Trophoblast cell (in vitro differentiated cells and primary cell): ENCODE measurements at regions not wholly inside any gene's neighbourhood (a gene's known extent, or its start where the extent isn't known, plus 50 kb on each side); places are given as distances from the start of the nearest gene placed in this dataset.
"Not testable (repeated sequence)": the region's sequence is repeated elsewhere in the genome, so short reads cannot be mapped to it uniquely, and the experiment has no call there.

Experiments
- DNase-seq, 2 donors: peaks; one replicate each; pipeline ENCODE4 v3.0.0-alpha.2; 2016
- H2AFZ ChIP-seq: 2 replicates; pipeline ENCODE4 v1.6.1; 2013; ENCODE audit warnings: low read length, moderate library complexity, mild to moderate bottlenecking; ENCODE audit not compliant: insufficient read depth, poor library complexity
- H2AK5ac ChIP-seq: 2 replicates; pipeline ENCODE4 v1.6.1; 2013; ENCODE audit warnings: mild to moderate bottlenecking, low read length
- H2BK120ac ChIP-seq: 2 replicates; pipeline ENCODE4 v1.6.1; 2013; ENCODE audit warnings: low read length, mild to moderate bottlenecking, moderate library complexity; ENCODE audit not compliant: insufficient read depth, poor library complexity
- H2BK12ac ChIP-seq: 2 replicates; pipeline ENCODE4 v1.6.1; 2013; ENCODE audit warnings: mild to moderate bottlenecking, low read length, moderate library complexity
- H2BK5ac ChIP-seq: 2 replicates; pipeline ENCODE4 v1.6.1; 2013; ENCODE audit warnings: low read length, low read depth, moderate library complexity, mild to moderate bottlenecking; ENCODE audit not compliant: poor library complexity
- H3K14ac ChIP-seq: 2 replicates; pipeline ENCODE4 v1.6.1; 2013; ENCODE audit warnings: mild to moderate bottlenecking, low read length
- H3K18ac ChIP-seq: 2 replicates; pipeline ENCODE4 v1.6.1; 2013; ENCODE audit warnings: mild to moderate bottlenecking, low read length
- H3K23ac ChIP-seq: 2 replicates; pipeline ENCODE4 v1.6.1; 2013; ENCODE audit warnings: low read length
- H3K27ac ChIP-seq: 2 replicates; pipeline ENCODE4 v1.5.1; 2013; ENCODE audit warnings: low read depth, mild to moderate bottlenecking, inconsistent platforms, low read length, moderate library complexity
- H3K27me3 ChIP-seq: 2 replicates; pipeline ENCODE4 v1.6.1; 2013; ENCODE audit warnings: inconsistent platforms, mild to moderate bottlenecking, low read length, moderate library complexity; ENCODE audit not compliant: insufficient read depth
- H3K36me3 ChIP-seq, 2 experiments: 1 replicate in 1 of 2; 2 replicates in 1 of 2; pipeline ENCODE4 v1.6.1; 2013; ENCODE audit warnings: low read length in 2 of 2, mild to moderate bottlenecking in 2 of 2, moderate library complexity in 1 of 2; ENCODE audit not compliant: insufficient read depth in 2 of 2, control insufficient read depth in 1 of 2
- H3K4ac ChIP-seq: 2 replicates; pipeline ENCODE4 v1.6.1; 2013; ENCODE audit warnings: low read depth, mild to moderate bottlenecking, low read length, moderate library complexity
- H3K4me1 ChIP-seq, 2 experiments: 1 replicate in 1 of 2; 2 replicates in 1 of 2; pipeline ENCODE4 v1.6.1; 2013; ENCODE audit warnings: low read length in 2 of 2, mild to moderate bottlenecking in 2 of 2, moderate library complexity in 1 of 2; ENCODE audit not compliant: insufficient read depth in 2 of 2, control insufficient read depth in 1 of 2
- H3K4me2 ChIP-seq: 2 replicates; pipeline ENCODE4 v1.6.1; 2013; ENCODE audit warnings: inconsistent platforms, mild to moderate bottlenecking, low read length, moderate library complexity
- H3K4me3 ChIP-seq: 2 replicates; pipeline ENCODE4 v1.5.1; 2013; ENCODE audit warnings: mild to moderate bottlenecking, low read depth, low read length, inconsistent platforms
- H3K79me1 ChIP-seq: one replicate; pipeline ENCODE4 v1.6.1; 2013; ENCODE audit warnings: low read length
- H3K79me2 ChIP-seq: 2 replicates; pipeline ENCODE4 v1.6.1; 2013; ENCODE audit warnings: low read length, mild to moderate bottlenecking; ENCODE audit not compliant: control insufficient read depth, insufficient read depth, poor library complexity
- H3K9ac ChIP-seq: 2 replicates; pipeline ENCODE4 v1.6.1; 2013; ENCODE audit warnings: mild to moderate bottlenecking, low read length
- H3K9me3 ChIP-seq: 2 replicates; pipeline ENCODE4 v1.6.1; 2013; ENCODE audit warnings: low read depth, mild to moderate bottlenecking, control low read depth, inconsistent platforms, low read length; ENCODE audit not compliant: insufficient read depth
- H4K12ac ChIP-seq: 2 replicates; pipeline ENCODE4 v1.6.1; 2013; ENCODE audit warnings: low read depth, mild to moderate bottlenecking, low read length, moderate library complexity
- H4K8ac ChIP-seq: 2 replicates; pipeline ENCODE4 v1.6.1; 2013; ENCODE audit warnings: low read depth, mild to moderate bottlenecking, low read length, moderate library complexity
- H4K91ac ChIP-seq: one replicate; pipeline ENCODE4 v1.6.1; 2013; ENCODE audit warnings: low read depth, mild to moderate bottlenecking, low read length, moderate library complexity
- WGBS: extraction: QIAGEN DNeasy Blood & Tissue Kit; methylation state at CpG from one replicate; pipeline ENCODE4 v1.1.7; 2013; ENCODE audit warnings: missing lambda C conversion rate; ENCODE audit not compliant: insufficient read length, insufficient coverage; ENCODE audit errors: extremely low coverage; 5-methylcytosine and 5-hydroxymethylcytosine counted together

DNA sequence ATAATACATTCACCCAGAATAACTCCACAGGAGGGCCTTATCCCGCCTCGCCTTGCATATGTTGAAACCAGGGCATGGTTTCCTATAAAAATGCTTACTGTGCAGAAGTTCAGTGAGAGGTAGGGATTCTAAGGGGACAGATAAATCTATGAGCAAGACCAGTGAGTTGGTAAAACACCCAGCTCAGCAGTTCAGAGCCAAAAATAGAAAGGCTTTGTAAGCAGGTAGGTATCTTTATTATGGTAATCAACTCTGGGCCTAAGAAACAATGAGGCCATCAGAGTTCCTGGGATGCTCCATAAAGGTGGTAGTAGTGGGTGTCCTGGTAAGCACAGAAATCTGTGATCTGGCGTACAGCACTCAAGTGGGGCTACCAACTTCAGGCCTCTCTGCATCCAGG lies 549.4 kb upstream of the CDH5 start:
- H3K9ac ChIP-seq = peak overlapping the region; percentile 58
- no peak overlapping the region for H4K8ac ChIP-seq
- no peak overlapping the region for H4K12ac ChIP-seq
- no peak overlapping the region for H3K4me3 ChIP-seq
- no peak overlapping the region for H2BK12ac ChIP-seq
- no peak overlapping the region for H3K27ac ChIP-seq
- no CpG with 5 or more reads among the region's 3 CpGs for WGBS
- no peak overlapping the region for H3K23ac ChIP-seq
- no peak overlapping the region for H2BK5ac ChIP-seq
- no peaks in the 10 kb centered on the region for H3K79me1 ChIP-seq
- H2BK120ac ChIP-seq = no peak overlapping the region
- H3K36me3 ChIP-seq = no peaks in the 10 kb centered on the region
- H3K79me2 ChIP-seq = no peaks in the 10 kb centered on the region
- no peak overlapping the region for H4K91ac ChIP-seq
- no peak overlapping the region for H2AFZ ChIP-seq
- H2AK5ac ChIP-seq = no peak overlapping the region
- no peak overlapping the region for H3K14ac ChIP-seq
- H3K4ac ChIP-seq = no peak overlapping the region
- DNase-seq = no peak
- H3K18ac ChIP-seq = no peak overlapping the region
- H3K9me3 ChIP-seq = peaks cover 2% of the 10 kb centered on the region
- no peaks in the 10 kb centered on the region for H3K27me3 ChIP-seq
- no peak overlapping the region for H3K4me2 ChIP-seq
- peaks cover 5 to 15% of the 10 kb centered on the region in 2 experiments for H3K4me1 ChIP-seq

DNA sequence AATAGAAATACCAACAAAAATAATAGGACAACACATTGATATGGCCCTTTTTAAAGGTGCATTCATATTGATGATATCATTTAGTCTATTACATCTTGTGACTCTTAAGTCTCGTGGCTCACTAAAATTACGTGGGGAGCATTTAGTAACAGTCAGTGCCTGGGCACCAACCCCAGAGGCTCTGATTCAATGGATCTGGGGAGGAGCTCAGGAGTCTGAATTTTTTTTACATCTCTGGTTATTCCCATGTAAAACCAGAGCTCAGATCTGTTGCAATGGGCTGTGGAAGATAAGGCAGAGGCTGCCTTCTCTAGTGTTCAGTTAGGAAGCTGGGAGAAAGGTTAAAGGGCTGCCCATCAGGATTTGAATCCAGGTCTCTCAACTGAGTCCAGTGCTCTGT lies 549.9 kb upstream of the CDH5 start:
- DNase-seq = no peak
- Histone ChIP-seq H4K12ac (no peak overlapping the region), H3K4me3 (no peak overlapping the region), H3K27ac (no peak overlapping the region), H2AFZ (no peak overlapping the region), H4K91ac (no peak overlapping the region), H3K79me2 (no peaks in the 10 kb centered on the region), H3K18ac (no peak overlapping the region), H2BK12ac (no peak overlapping the region), H2BK5ac (no peak overlapping the region), H3K9me3 (peaks cover 2% of the 10 kb centered on the region), H3K4me1 (peaks cover 5 to 15% of the 10 kb centered on the region in 2 experiments), H3K36me3 (no peaks in the 10 kb centered on the region), H3K27me3 (no peaks in the 10 kb centered on the region), H3K4ac (no peak overlapping the region), H2AK5ac (no peak overlapping the region), H3K4me2 (no peak overlapping the region), H3K9ac (no peak overlapping the region), H3K14ac (no peak overlapping the region), H3K79me1 (no peaks in the 10 kb centered on the region), H3K23ac (no peak overlapping the region), H4K8ac (no peak overlapping the region), H2BK120ac (no peak overlapping the region)
- WGBS = no CpG with 5 or more reads among the region's 2 CpGs

DNA sequence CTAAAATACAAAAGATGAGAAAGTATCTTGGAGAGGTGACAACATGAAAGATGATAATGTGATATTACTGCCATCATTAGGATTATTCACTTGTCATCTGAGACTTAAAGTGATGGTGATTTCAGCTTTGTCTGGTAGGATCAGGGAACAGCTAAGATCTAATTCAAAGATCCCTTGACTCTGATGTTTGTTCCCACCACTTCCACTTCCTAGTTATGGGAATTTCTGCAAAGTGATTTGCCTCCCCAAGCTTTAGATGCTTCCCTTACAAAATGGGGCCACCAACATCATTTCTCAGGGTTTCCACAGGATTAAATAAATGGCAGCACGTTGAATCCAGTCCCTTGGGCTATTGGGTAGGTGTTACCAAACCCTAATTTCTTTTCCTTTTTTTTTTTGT lies 550.8 kb upstream of the CDH5 start:
- DNase-seq = no peak
- Histone ChIP-seq H3K18ac (no peak overlapping the region), H3K27me3 (no peaks in the 10 kb centered on the region), H3K9me3 (peaks cover 2% of the 10 kb centered on the region), H3K4me3 (no peak overlapping the region), H2BK12ac (no peak overlapping the region), H3K4me2 (no peak overlapping the region), H3K4ac (no peak overlapping the region), H3K14ac (no peak overlapping the region), H2BK5ac (no peak overlapping the region), H4K8ac (no peak overlapping the region), H2BK120ac (no peak overlapping the region), H3K79me2 (no peaks in the 10 kb centered on the region), H3K4me1 (peaks cover 5 to 15% of the 10 kb centered on the region in 2 experiments), H4K12ac (no peak overlapping the region), H2AFZ (no peak overlapping the region), H3K36me3 (no peaks in the 10 kb centered on the region), H2AK5ac (no peak overlapping the region), H3K9ac (no peak overlapping the region), H3K79me1 (no peaks in the 10 kb centered on the region), H3K27ac (no peak overlapping the region), H4K91ac (no peak overlapping the region), H3K23ac (no peak overlapping the region)
- WGBS = no CpG with 5 or more reads among the region's 1 CpG

DNA sequence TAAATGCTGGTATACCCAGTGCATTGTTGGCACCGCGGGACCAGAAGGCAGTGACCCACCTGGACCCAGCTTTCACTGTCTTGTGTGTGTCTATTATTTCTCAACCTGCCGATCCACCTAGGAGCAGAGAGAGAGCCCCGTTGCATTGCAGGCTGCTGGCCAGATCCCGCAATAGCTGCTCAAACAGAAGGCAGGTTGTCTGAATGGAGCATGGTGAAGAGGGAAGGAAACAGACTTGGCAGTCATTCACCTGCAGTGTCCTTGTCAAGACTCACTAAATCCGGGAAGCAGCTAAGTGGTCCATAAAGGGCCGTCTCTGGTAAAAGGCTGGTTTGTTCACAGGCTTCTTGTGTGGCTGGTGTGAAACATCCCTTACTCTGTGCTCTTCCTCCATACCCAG lies 552.6 kb upstream of the CDH5 start:
- H4K12ac ChIP-seq, H3K27me3 ChIP-seq, H3K23ac ChIP-seq, H3K27ac ChIP-seq, H3K36me3 ChIP-seq, H2AFZ ChIP-seq, H3K79me2 ChIP-seq, H4K91ac ChIP-seq, H2AK5ac ChIP-seq, DNase-seq, H4K8ac ChIP-seq, H3K4me2 ChIP-seq, H3K4me3 ChIP-seq, H3K18ac ChIP-seq, H2BK12ac ChIP-seq, H2BK5ac ChIP-seq, H3K4ac ChIP-seq, H3K14ac ChIP-seq, H3K79me1 ChIP-seq, H3K9me3 ChIP-seq, H2BK120ac ChIP-seq, H3K9ac ChIP-seq: not testable (repeated sequence)
- peaks cover 5 to 15% of the 10 kb centered on the region in 2 experiments for H3K4me1 ChIP-seq
- WGBS = no CpG with 5 or more reads among the region's 7 CpGs
